CD14-positive monocyte (primary cell): ENCODE measurements at regions not wholly inside any gene's neighbourhood (a gene's known extent, or its start where the extent isn't known, plus 50 kb on each side); places are given as distances from the start of the nearest gene placed in this dataset.

ENCODE experiments used
- DNase-seq, 3 donors: peaks; one replicate each; pipeline ENCODE4 v3.0.0-alpha.2; 2011 to 2022
- H2AFZ ChIP-seq: 2 replicates; pipeline ENCODE4 v1.6.0; 2012; ENCODE audit warnings: mild to moderate bottlenecking, low read depth, low read length, inconsistent platforms; ENCODE audit not compliant: insufficient read depth, poor library complexity, severe bottlenecking
- H3K27ac ChIP-seq, 2 donors: 1 replicate in 1 of 2; 2 replicates in 1 of 2; pipeline ENCODE4 v1.5.1; 2012 to 2013; ENCODE audit warnings: low read length in 2 of 2, control low read depth in 1 of 2, inconsistent platforms in 1 of 2, low read depth in 1 of 2, mild to moderate bottlenecking in 1 of 2
- H3K27me3 ChIP-seq, 2 donors: one replicate each; pipeline versions ENCODE4 v1.6.0 to v1.6.1; 2011 to 2013; ENCODE audit warnings: low read length in 2 of 2; ENCODE audit not compliant: control insufficient read depth in 2 of 2, insufficient read depth in 2 of 2
- H3K36me3 ChIP-seq, 2 donors: replicated peaks in 1 of 2; 1 replicate in 1 of 2; 2 replicates in 1 of 2; pipeline versions ENCODE4 v1.5.1 to v1.6.1; 2012 to 2013; ENCODE audit warnings: low read length in 2 of 2, control low read depth in 1 of 2, inconsistent platforms in 1 of 2, mild to moderate bottlenecking in 1 of 2; ENCODE audit not compliant: insufficient read depth in 2 of 2, control insufficient read depth in 1 of 2
- H3K4me1 ChIP-seq, 2 donors: 1 replicate in 1 of 2; 2 replicates in 1 of 2; pipeline versions ENCODE4 v1.5.1 to v1.6.1; 2012 to 2013; ENCODE audit warnings: low read length in 2 of 2, control low read depth in 1 of 2, inconsistent platforms in 1 of 2, mild to moderate bottlenecking in 1 of 2, moderate library complexity in 1 of 2; ENCODE audit not compliant: insufficient read depth in 2 of 2, control insufficient read depth in 1 of 2
- H3K4me2 ChIP-seq: replicated peaks from 2 replicates; pipeline ENCODE3; 2012; ENCODE audit warnings: low read length, moderate library complexity, mild to moderate bottlenecking; ENCODE audit not compliant: poor library complexity, severe bottlenecking; ENCODE audit errors: extremely low read depth
- H3K4me3 ChIP-seq, 3 experiments: fragments of 200-600 bp in 1 of 3; sonication (generic) in 1 of 3; replicated peaks in 1 of 3; 1 replicate in 2 of 3; 2 replicates in 1 of 3; pipeline ENCODE4 v1.5.1; 2011 to 2013; ENCODE audit warnings: low read length in 3 of 3, mild to moderate bottlenecking in 3 of 3, control low read depth in 2 of 3, low read depth in 2 of 3, inconsistent platforms in 1 of 3, moderate library complexity in 1 of 3
- H3K79me2 ChIP-seq: 2 replicates; pipeline ENCODE4 v1.6.0; 2012; ENCODE audit warnings: mild to moderate bottlenecking, control low read depth, inconsistent platforms, low read length, moderate library complexity; ENCODE audit not compliant: insufficient read depth
- H3K9ac ChIP-seq: 2 replicates; pipeline ENCODE4 v1.6.0; 2017; ENCODE audit warnings: low read length, mild to moderate bottlenecking; ENCODE audit not compliant: insufficient read depth, poor library complexity, severe bottlenecking
- H3K9me3 ChIP-seq, 2 donors: replicated peaks in 1 of 2; 1 replicate in 1 of 2; 2 replicates in 1 of 2; pipeline versions ENCODE4 v1.5.1 to v1.6.1; 2012 to 2013; ENCODE audit warnings: low read length in 2 of 2, control low read depth in 1 of 2; ENCODE audit not compliant: control insufficient read depth in 1 of 2, insufficient read depth in 1 of 2
- H4K20me1 ChIP-seq: 2 replicates; pipeline ENCODE4 v1.6.0; 2012; ENCODE audit warnings: mild to moderate bottlenecking, low read length, control low read depth, moderate library complexity; ENCODE audit not compliant: insufficient read depth
- H3K27ac Mint-ChIP-seq, 7 donors: one replicate each; pipeline ENCODE4 v1.8.0; 2020; ENCODE audit warnings: mild to moderate bottlenecking in 7 of 7, mixed read lengths in 7 of 7, moderate library complexity in 6 of 7, inconsistent platforms in 2 of 7
- H3K27me3 Mint-ChIP-seq, 3 donors: one replicate each; pipeline ENCODE4 v1.8.0; 2021 to 2022; ENCODE audit warnings: low read depth in 3 of 3, mild to moderate bottlenecking in 3 of 3, mixed read lengths in 3 of 3, moderate library complexity in 3 of 3, inconsistent platforms in 1 of 3
- H3K36me3 Mint-ChIP-seq, 2 donors: one replicate each; pipeline ENCODE4 v1.8.0; 2020; ENCODE audit warnings: mixed read lengths in 2 of 2, inconsistent platforms in 1 of 2, mild to moderate bottlenecking in 1 of 2
- H3K4me1 Mint-ChIP-seq: one replicate; pipeline ENCODE4 v1.8.0; 2020; ENCODE audit warnings: mild to moderate bottlenecking, mixed read lengths
- H3K4me3 Mint-ChIP-seq, 2 donors: one replicate each; pipeline ENCODE4 v1.8.0; 2020; ENCODE audit warnings: mild to moderate bottlenecking in 2 of 2, mixed read lengths in 2 of 2, moderate library complexity in 1 of 2
- H3K9me3 Mint-ChIP-seq, 7 donors: one replicate each; pipeline ENCODE4 v1.8.0; 2020 to 2022; ENCODE audit warnings: mixed read lengths in 7 of 7, mild to moderate bottlenecking in 6 of 7, moderate library complexity in 6 of 7, inconsistent platforms in 2 of 7
- CTCF ChIP-seq: fragments of 200-600 bp; IDR thresholded peaks from one replicate; pipeline ENCODE4 v1.8.0; 2022; ENCODE audit warnings: antibody characterized with exemption, mild to moderate bottlenecking
- WGBS: methylation state at CpG from one replicate; pipeline ENCODE4 v1.1.5; 2013; ENCODE audit warnings: missing lambda C conversion rate; ENCODE audit not compliant: insufficient coverage; 5-methylcytosine and 5-hydroxymethylcytosine counted together
- intact Hi-C, 2 donors: fragments of 100-400 bp; cut with micrococcal nuclease; formaldehyde crosslinking; loops; one replicate each; pipeline versions ENCODE4 v1.15.0 to v1.15.1; 2023

GRCh38 chr4:170242471-170242870, 152.7 kb upstream of the AADAT start:
- H3K27ac Mint-ChIP-seq, result no peak overlapping the region
- no peaks in the 10 kb centered on the region for H4K20me1 ChIP-seq
- no peak for DNase-seq
- no peaks in the 10 kb centered on the region for H3K4me1 ChIP-seq
- H3K4me2 ChIP-seq, result no peak overlapping the region
- no peaks in the 10 kb centered on the region for H3K36me3 Mint-ChIP-seq
- peaks cover 0 to 4% (median 0%) of the 10 kb centered on the region in 3 donors for H3K27me3 Mint-ChIP-seq
- no peaks in the 10 kb centered on the region for H3K4me1 Mint-ChIP-seq
- no peaks in the 10 kb centered on the region for H3K27me3 ChIP-seq
- H3K9me3 ChIP-seq, result no peaks in the 10 kb centered on the region
- peaks cover 0 to 3% (median 0%) of the 10 kb centered on the region in 7 donors for H3K9me3 Mint-ChIP-seq
- no peak overlapping the region for H3K4me3 Mint-ChIP-seq
- no peak overlapping the region for H3K9ac ChIP-seq
- H3K4me3 ChIP-seq, result no peak overlapping the region
- H3K36me3 ChIP-seq, result no peaks in the 10 kb centered on the region
- no peaks in the 10 kb centered on the region for H3K79me2 ChIP-seq
- no peak overlapping the region for H3K27ac ChIP-seq
- TF ChIP-seq CTCF, result no peak
- H2AFZ ChIP-seq, result no peak overlapping the region
- intact Hi-C loops, result no loop called here

- Histone ChIP-seq H3K4me1 (no peaks in the 10 kb centered on the region), H3K79me2 (no peaks in the 10 kb centered on the region), H3K9ac (no peak overlapping the region), H3K4me3 (no peak overlapping the region), H3K4me2 (no peak overlapping the region), H4K20me1 (no peaks in the 10 kb centered on the region), H3K27ac (no peak overlapping the region), H3K36me3 (no peaks in the 10 kb centered on the region), H3K9me3 (no peaks in the 10 kb centered on the region), H3K27me3 (no peaks in the 10 kb centered on the region), H2AFZ (no peak overlapping the region)
- Mint-ChIP-seq H3K27ac (no peak overlapping the region), H3K36me3 (no peaks in the 10 kb centered on the region), H3K27me3 (no peaks in the 10 kb centered on the region), H3K9me3 (peaks cover 0 to 4% (median 0%) of the 10 kb centered on the region in 7 donors), H3K4me1 (no peaks in the 10 kb centered on the region), H3K4me3 (no peak overlapping the region)
- intact Hi-C loops, result no loop called here
- WGBS, result no CpG with 5 or more reads among the region's 3 CpGs
- no peak for TF ChIP-seq CTCF
- DNase-seq, result no peak
Measured at GRCh38 chr4:170234800-170235199, 145.0 kb upstream of the AADAT start.
